ENCODE measurements at regions not wholly inside any gene's neighbourhood (a gene's known extent, or its start where the extent isn't known, plus 50 kb on each side); places are given as distances from the start of the nearest gene placed in this dataset.
"Not testable (repeated sequence)": the region's sequence is repeated elsewhere in the genome, so short reads cannot be mapped to it uniquely, and the experiment has no call there.

- no peak for DNase-seq
Measured at GRCh38 chr12:58310809-58311622, 369.6 kb downstream of the ATP23 start.

- no peak for DNase-seq
Measured at GRCh38 chr12:58313091-58313855, 371.9 kb downstream of the ATP23 start.

GRCh38 chr12:58314610-58315009 lies 373.2 kb downstream of the ATP23 start:
- no peak for DNase-seq

GRCh38 chr12:58316926-58317325 lies 375.6 kb downstream of the ATP23 start:
- no peak for DNase-seq

GRCh38 chr12:58321414-58321813 lies 380.0 kb downstream of the ATP23 start:
- no peak for DNase-seq

- DNase-seq = no peak
Measured at GRCh38 chr12:58323676-58324075, 382.3 kb downstream of the ATP23 start.

GRCh38 chr12:58325561-58325960 lies 384.2 kb downstream of the ATP23 start:
- DNase-seq = no peak

GRCh38 chr12:58326534-58326933 lies 385.2 kb downstream of the ATP23 start:
- DNase-seq = no peak

GRCh38 chr12:58336581-58337242 lies 395.3 kb downstream of the ATP23 start:
- DNase-seq = not testable (repeated sequence)

GRCh38 chr12:58337539-58337938 lies 396.2 kb downstream of the ATP23 start:
- not testable (repeated sequence) for DNase-seq

GRCh38 chr12:58341791-58342190 lies 400.4 kb downstream of the ATP23 start:
- no peak for DNase-seq

GRCh38 chr12:58342736-58343135 lies 401.4 kb downstream of the ATP23 start:
- no peak for DNase-seq

GRCh38 chr12:58346032-58346632 lies 404.8 kb downstream of the ATP23 start:
- DNase-seq = peak; percentile 46

- DNase-seq = no peak
Measured at GRCh38 chr12:58347188-58347587, 405.8 kb downstream of the ATP23 start.

GRCh38 chr12:58347691-58348090 lies 406.3 kb downstream of the ATP23 start:
- DNase-seq = no peak

GRCh38 chr12:58349161-58349560 lies 407.8 kb downstream of the ATP23 start:
- DNase-seq = no peak

- no peak for DNase-seq
Measured at GRCh38 chr12:58356794-58357193, 415.4 kb downstream of the ATP23 start.

- DNase-seq = no peak
Measured at GRCh38 chr12:58357511-58357910, 416.1 kb downstream of the ATP23 start.

GRCh38 chr12:58358369-58358768 lies 417.0 kb downstream of the ATP23 start:
- no peak for DNase-seq

GRCh38 chr12:58359084-58359483 lies 417.7 kb downstream of the ATP23 start:
- peak; percentile 52 for DNase-seq

GRCh38 chr12:58361056-58361455 lies 419.7 kb downstream of the ATP23 start:
- no peak for DNase-seq

GRCh38 chr12:58363971-58364370 lies 422.6 kb downstream of the ATP23 start:
- DNase-seq = no peak
